HFF-Myc (cell line): ENCODE measurements at regions not wholly inside any gene's neighbourhood (a gene's known extent, or its start where the extent isn't known, plus 50 kb on each side); places are given as distances from the start of the nearest gene placed in this dataset.

Experiments used
- DNase-seq: peaks from one replicate; pipeline ENCODE4 v3.0.0-alpha.2; 2011; ENCODE audit warnings: low read depth; ENCODE audit errors: extremely low read depth
- H3K4me3 ChIP-seq: replicated peaks from 2 replicates; pipeline ENCODE4 v1.5.1; 2011; ENCODE audit warnings: low read depth, mild to moderate bottlenecking, control low read depth, low read length
- TF ChIP-seq, protein P1 (sequence below): IDR thresholded peaks from 2 replicates; pipeline ENCODE4 v1.5.1; 2012; ENCODE audit warnings: mild to moderate bottlenecking, low read depth, low read length, control low read depth; ENCODE audit errors: missing control alignments

DNA sequence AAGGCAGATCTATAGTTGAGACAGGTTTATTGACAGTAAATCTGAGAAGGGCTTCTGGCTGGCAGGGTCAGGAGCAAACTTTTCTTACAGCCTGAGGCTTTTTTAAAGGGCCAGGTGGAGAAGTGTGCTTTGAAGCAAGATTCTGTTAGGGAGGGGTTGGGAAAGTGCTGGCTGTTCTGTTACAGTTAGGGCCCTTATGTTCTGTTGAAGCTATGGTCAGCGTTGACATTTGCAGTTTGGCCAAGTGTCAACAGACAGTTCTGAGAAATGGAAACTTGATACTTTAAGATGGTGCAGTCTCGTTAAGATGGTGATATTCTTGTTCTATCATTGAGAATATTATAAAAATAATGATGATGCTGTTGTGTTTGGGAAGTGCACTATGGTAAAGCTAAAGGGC lies 154.2 kb downstream of the RDH14 start:
- TF ChIP-seq, protein P1, sequence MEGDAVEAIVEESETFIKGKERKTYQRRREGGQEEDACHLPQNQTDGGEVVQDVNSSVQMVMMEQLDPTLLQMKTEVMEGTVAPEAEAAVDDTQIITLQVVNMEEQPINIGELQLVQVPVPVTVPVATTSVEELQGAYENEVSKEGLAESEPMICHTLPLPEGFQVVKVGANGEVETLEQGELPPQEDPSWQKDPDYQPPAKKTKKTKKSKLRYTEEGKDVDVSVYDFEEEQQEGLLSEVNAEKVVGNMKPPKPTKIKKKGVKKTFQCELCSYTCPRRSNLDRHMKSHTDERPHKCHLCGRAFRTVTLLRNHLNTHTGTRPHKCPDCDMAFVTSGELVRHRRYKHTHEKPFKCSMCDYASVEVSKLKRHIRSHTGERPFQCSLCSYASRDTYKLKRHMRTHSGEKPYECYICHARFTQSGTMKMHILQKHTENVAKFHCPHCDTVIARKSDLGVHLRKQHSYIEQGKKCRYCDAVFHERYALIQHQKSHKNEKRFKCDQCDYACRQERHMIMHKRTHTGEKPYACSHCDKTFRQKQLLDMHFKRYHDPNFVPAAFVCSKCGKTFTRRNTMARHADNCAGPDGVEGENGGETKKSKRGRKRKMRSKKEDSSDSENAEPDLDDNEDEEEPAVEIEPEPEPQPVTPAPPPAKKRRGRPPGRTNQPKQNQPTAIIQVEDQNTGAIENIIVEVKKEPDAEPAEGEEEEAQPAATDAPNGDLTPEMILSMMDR: no peak
- DNase-seq: no peak
- H3K4me3 ChIP-seq: no peak overlapping the region

DNA sequence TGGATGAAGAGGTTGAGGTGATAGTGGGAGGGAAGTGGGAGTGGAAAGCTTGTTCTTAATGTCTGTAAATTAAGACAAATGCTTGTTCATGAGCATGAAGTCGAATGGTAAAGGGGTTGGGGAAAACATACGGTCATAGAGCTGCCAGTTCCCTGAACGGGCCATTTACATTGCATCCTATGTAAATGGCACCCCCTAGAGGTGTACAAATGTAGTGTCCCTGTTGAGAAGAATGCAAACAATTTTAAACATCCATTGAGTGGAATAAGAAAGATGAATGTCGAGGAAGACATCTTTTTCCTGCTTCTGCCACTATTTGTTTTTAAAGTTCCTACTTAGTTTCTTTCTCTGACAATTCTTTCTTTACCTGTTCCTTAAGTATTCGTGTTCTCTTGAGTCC lies 155.7 kb downstream of the RDH14 start:
- H3K4me3 ChIP-seq: no peak overlapping the region
- TF ChIP-seq, protein P1: peak; percentile 59
- DNase-seq: no peak

DNA sequence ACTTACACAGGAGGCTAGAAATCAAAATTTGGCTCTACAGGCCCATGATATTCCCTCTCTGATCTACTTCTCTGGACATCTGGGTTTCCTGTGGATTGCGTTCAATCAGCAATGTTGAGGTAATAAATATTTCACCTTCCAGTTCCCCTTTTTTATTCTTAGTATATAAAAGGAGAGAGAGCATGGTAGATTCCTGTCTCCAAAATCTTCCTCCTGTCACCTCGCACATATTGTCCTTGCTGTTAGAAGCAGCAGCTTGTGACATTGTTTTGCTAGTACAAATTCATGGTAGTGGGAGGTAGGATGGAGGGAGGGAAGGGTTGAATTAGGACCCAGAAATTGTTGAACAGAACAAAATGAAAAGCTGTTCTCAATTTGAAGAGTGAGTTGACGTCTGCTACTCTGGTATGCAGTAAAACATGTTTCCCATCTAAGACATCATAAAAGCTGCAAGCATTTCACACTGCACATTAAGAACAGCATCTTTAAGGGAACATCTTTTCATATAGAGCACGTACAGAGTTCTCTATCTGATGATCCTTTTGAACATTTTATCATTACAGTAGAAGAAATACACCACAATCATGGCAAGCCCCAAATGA lies 156.4 kb downstream of the RDH14 start:
- H3K4me3 ChIP-seq: no peak overlapping the region
- DNase-seq: no peak
- TF ChIP-seq, protein P1: no peak

DNA sequence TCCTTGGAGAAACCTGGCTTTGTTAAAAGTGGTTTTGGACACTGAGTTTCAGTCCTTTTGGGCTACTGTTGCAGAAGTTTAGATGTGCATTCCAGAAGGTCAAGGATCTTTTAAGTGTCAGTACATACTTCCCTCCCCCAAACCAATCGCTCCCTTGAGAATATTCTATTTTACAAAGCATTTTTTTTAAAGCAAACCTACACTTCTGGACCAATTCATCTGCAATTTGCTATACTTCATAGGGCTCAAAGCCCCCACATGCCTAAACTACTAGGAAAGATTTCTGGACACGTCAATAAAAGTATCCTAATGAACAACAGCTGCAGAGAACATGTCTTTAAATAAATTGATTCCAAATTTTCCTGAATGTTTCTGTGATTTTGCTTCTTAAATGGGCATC lies 157.6 kb downstream of the RDH14 start:
- TF ChIP-seq, protein P1: no peak
- no peak for DNase-seq
- H3K4me3 ChIP-seq: no peak overlapping the region

DNA sequence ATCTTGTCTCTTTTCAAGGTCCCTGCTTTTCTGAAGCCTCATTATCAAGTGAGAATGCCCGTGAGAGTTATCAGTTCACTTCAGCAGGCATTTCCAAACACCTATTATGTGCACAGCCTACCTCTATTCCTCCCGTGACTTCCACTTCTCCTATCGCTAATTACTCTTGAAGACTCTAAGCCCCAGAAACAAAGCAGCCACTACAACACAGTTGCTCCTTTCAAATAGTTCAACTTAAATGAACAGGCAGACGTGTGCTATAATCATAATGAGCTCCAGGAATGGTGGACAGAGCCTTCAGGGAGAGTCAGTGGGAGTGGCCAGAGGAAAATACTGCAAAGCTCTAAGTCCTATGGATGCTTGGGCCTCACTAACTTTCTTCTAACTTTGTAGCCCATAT lies 159.0 kb downstream of the RDH14 start:
- DNase-seq: no peak
- TF ChIP-seq, protein P1: no peak
- H3K4me3 ChIP-seq: no peak overlapping the region

DNA sequence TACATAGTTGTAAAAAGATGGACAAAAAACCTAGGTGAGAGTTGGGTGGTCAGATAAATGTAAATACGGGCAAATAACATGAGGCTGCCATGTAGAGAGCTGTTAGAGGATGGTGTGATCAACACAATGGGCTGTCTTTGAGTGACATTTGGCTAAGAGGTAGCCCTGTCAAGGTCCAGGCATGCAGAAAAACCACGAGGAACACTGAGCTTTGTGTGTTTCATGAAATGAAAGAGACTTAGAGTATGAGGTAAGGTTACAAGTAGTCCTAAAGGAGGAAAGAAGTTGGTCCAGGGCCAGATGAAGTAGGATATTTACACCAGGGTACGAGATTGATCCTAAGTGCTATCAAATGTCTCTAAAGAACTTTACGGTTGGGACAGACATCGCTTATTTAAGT lies 160.9 kb downstream of the RDH14 start:
- DNase-seq: no peak
- H3K4me3 ChIP-seq: no peak overlapping the region
- TF ChIP-seq, protein P1: no peak

DNA sequence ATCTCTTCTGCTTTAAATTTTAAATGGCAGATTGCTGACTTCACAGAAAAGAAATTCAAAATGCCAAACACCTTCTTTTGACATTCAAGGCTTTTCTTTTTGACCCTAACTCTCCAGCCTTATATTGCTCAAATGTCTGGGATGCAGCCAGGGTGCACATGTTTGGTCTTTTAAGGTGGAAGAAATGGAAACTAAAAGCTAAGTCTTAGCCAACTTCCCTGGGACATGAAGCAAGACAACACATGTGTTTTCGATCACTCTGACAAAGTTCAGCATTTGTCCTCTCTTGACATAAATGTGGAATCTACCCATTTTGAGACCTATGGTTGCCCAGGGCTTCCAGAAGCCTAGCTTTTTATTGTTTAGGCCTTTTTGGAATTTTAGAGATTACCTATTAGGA lies 161.6 kb downstream of the RDH14 start:
- DNase-seq: no peak
- no peak overlapping the region for H3K4me3 ChIP-seq
- TF ChIP-seq, protein P1: no peak
